RWPE1 (cell line): ENCODE measurements at regions not wholly inside any gene's neighbourhood (a gene's known extent, or its start where the extent isn't known, plus 50 kb on each side); places are given as distances from the start of the nearest gene placed in this dataset.

Experiments used
- CTCF ChIA-PET: fragments of 350-600 bp; sonication (Branson Sonifier 250); formaldehyde crosslinking; extraction: SDS; loops from one replicate; lab custom pipeline; 2021; lab: Yijun Ruan, JAX
- POLR2A ChIA-PET: fragments of 400-600 bp; formaldehyde crosslinking; extraction: SDS; loops from one replicate; lab custom pipeline; 2020; ENCODE audit warnings: antibody characterized with exemption; ENCODE audit not compliant: low non-redundant PET; lab: Yijun Ruan, JAX
- DNase-seq: peaks from one replicate; pipeline ENCODE4 v3.0.0; 2012; ENCODE audit warnings: low spot score
- H3K27ac ChIP-seq: fragments of 450-650 bp; 2 replicates; pipeline ENCODE4 v1.5.1; 2017
- TF ChIP-seq, protein P1 (sequence below): fragments of 450-650 bp; conservative IDR thresholded peaks from 2 replicates; pipeline ENCODE4 v1.5.1; 2017; ENCODE audit warnings: low read depth, mild to moderate bottlenecking

DNA sequence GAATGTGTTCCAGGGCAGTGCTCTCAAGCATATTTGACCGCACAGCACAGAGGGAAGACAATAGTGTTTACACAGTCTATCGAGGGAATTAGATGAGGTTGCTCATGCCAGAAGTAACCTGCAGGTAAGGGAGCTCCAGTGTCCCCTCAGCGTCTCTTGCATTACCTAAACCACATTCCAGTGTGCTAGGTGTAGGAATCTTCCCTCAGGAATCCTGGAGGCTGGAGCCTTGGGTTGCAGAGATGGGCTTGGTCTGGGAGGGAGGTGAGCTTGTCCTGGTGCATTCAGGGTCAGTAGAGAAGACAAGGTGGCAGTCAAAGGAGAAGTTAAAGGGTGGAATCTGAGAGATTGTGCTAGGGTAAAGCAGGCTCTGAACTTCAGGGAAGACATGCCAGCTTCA lies 56.3 kb downstream of the SOX14 start:
- no peak for DNase-seq
- POLR2A ChIA-PET, result no interaction called here
- TF ChIP-seq, protein P1, sequence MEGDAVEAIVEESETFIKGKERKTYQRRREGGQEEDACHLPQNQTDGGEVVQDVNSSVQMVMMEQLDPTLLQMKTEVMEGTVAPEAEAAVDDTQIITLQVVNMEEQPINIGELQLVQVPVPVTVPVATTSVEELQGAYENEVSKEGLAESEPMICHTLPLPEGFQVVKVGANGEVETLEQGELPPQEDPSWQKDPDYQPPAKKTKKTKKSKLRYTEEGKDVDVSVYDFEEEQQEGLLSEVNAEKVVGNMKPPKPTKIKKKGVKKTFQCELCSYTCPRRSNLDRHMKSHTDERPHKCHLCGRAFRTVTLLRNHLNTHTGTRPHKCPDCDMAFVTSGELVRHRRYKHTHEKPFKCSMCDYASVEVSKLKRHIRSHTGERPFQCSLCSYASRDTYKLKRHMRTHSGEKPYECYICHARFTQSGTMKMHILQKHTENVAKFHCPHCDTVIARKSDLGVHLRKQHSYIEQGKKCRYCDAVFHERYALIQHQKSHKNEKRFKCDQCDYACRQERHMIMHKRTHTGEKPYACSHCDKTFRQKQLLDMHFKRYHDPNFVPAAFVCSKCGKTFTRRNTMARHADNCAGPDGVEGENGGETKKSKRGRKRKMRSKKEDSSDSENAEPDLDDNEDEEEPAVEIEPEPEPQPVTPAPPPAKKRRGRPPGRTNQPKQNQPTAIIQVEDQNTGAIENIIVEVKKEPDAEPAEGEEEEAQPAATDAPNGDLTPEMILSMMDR, result no peak
- CTCF ChIA-PET, result no interaction called here
- no peak overlapping the region for H3K27ac ChIP-seq

DNA sequence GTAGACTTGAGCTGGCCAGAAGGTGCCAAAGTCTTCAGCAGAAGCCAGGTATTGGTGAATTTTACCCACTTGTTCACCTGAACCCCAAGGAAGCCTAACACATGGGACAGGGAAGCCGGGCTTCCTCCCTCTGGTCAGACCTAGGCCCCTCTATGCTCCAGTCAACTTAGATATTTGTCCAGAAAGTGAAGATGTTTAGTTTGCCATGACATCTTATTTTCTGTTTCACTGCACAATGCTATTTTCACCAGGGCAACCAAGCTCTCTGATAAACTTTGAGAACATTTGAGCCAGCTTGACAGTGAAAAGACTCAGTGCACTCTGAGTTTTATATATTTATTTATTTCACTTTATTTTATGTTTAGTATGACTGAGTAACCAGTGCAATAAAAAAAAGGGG lies 71.0 kb downstream of the SOX14 start:
- no peak overlapping the region for H3K27ac ChIP-seq
- no peak for DNase-seq
- CTCF ChIA-PET, result interaction anchor here (0.7 kb wide), 1 partner anchor 126 kb away, joined by 4 read pairs; no protein-coding TSS in a partner anchor
- POLR2A ChIA-PET, result no interaction called here
- TF ChIP-seq, protein P1, result no peak

DNA sequence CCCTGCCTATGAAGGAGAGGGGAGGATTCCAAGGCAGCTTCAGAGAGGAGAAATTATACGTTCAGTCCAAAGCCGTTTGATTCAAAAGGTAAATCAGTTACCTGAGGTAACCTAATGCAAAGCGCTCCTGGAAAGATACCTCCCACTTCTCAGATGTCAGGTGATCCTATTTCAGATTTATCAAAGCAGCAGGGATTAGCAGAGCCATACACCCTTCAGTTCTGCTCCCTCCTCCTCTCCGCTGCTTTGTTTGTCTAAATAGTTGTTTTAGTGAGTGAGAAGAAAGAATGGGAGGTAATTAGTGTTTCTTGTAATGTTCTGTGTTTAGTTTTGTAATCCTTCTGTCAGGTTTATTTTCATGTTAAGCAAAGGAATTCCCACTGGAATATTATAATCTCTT lies 81.1 kb downstream of the SOX14 start:
- TF ChIP-seq, protein P1, result no peak
- H3K27ac ChIP-seq, result no peak overlapping the region
- DNase-seq, result no peak
- CTCF ChIA-PET, result no interaction called here
- POLR2A ChIA-PET, result no interaction called here

DNA sequence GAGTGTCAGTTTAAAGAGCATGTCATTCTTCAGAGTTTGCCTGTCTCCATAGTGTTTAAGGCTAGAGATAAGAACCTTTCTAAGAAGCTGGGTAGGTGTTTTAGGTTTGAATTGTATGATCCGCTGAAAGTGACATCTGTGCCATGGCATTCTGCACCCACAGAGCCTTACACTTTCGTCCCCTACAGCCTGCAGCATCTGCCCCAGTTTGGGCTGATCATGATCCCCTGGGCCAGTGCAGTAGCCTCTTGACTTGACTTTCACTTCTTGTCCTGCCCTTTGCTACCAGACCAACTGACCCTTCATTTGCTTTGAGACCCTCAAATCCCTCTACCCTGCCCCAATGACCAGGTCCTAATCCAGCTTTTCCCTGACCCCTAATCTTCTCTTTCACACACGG lies 81.6 kb downstream of the SOX14 start:
- TF ChIP-seq, protein P1, result no peak
- DNase-seq, result no peak
- H3K27ac ChIP-seq, result no peak overlapping the region
- CTCF ChIA-PET, result interaction anchor here (0.7 kb wide), 1 partner anchor 163 kb away, joined by 3 read pairs; no protein-coding TSS in a partner anchor
- POLR2A ChIA-PET, result no interaction called here

DNA sequence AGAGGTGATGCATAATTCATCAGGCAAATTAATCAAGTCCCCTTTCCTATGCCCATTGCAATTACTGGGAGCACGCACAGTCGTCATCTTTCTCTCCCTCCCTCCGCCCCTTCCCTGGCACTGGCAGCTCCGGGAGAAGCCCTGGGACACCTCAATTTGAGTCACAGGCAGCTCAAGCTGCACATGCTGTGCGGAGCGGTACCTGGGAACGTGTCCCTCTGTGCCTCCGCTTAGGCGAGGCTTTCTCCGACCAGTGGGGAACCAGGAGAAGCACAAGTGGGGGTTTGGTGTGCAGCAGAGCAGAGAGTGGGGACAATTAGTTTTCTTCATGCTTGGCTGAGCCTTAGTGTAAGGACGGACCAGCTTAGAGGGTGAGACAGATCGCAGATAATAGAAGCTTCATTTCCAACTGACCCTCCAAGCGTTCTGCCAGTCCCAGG lies 88.3 kb downstream of the SOX14 start:
- POLR2A ChIA-PET, result no interaction called here
- DNase-seq, result no peak
- TF ChIP-seq, protein P1, result no peak
- H3K27ac ChIP-seq, result no peak overlapping the region
- CTCF ChIA-PET, result interaction anchor here (0.6 to 0.8 kb wide), 2 partner anchors 10 to 1620 kb away, joined by 3 read pairs; no protein-coding TSS in a partner anchor

DNA sequence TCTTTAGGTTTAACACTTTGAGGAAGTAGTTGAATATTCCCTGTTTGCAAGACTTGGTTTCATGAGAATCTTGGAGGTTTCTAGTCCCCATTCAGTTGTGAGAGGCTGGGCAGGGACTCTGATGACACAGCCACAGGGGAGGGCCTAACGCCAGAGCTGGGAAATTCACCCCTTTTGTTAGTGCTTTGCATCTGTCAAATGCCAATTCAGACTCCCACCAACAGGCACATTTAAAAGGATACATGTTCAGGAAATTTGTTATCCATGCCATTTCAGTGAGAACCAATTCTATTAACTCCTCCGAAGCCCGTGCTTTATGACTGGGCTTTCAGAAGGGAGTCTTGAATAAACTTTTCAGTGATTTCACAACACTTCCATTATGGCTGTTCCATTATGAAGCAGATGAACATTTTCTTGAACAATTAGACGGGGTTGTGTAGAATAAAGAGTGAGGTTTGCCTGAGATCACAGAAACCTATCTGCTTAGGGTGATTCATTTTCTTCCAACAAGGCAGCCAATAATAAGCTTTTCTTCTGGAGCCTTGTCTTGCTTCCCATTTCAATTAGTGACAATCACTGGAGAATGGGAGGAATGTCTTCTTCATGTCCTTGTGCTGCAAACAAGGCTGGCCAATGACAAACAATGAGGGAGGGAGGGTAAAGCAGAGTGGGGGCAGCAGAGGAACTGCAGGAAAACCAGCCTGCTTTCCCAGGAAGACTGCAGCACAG lies 90.6 kb downstream of the SOX14 start:
- no peak overlapping the region for H3K27ac ChIP-seq
- ChIA-PET POLR2A (no interaction called here), CTCF (interaction anchor here (0.6 kb wide), 1 partner anchor 21 kb away, joined by 3 read pairs; no protein-coding TSS in a partner anchor)
- TF ChIP-seq, protein P1, result no peak
- DNase-seq, result no peak
